Activated naive CD4-positive, alpha-beta T cell treated with anti-CD3 and anti-CD28 coated beads, Interleukin-2, amount 50 U/mL, for 72 hours (primary cell): ENCODE measurements at regions not wholly inside any gene's neighbourhood (a gene's known extent, or its start where the extent isn't known, plus 50 kb on each side); places are given as distances from the start of the nearest gene placed in this dataset.

ENCODE experiments used
- ATAC-seq, 2 donors: fragments of 150-1000 bp; cut with Tn5 transposase; 2 replicates each; pipeline ENCODE4 v1.10.0; 2021; ENCODE audit warnings: mild to moderate bottlenecking in 2 of 2, moderate library complexity in 2 of 2
- DNase-seq, 2 donors: peaks; one replicate each; pipeline ENCODE4 v3.0.0; 2021 to 2022; ENCODE audit warnings: low spot score in 2 of 2
- H3K27ac Mint-ChIP-seq, 2 donors: one replicate each; pipeline ENCODE4 v1.8.0; 2022; ENCODE audit warnings: mild to moderate bottlenecking in 2 of 2, mixed read lengths in 2 of 2
- H3K36me3 Mint-ChIP-seq, 2 donors: one replicate each; pipeline ENCODE4 v1.8.0; 2022; ENCODE audit warnings: mixed read lengths in 2 of 2
- H3K9me3 Mint-ChIP-seq, 2 donors: one replicate each; pipeline ENCODE4 v1.8.0; 2022; ENCODE audit warnings: mixed read lengths in 2 of 2

DNA sequence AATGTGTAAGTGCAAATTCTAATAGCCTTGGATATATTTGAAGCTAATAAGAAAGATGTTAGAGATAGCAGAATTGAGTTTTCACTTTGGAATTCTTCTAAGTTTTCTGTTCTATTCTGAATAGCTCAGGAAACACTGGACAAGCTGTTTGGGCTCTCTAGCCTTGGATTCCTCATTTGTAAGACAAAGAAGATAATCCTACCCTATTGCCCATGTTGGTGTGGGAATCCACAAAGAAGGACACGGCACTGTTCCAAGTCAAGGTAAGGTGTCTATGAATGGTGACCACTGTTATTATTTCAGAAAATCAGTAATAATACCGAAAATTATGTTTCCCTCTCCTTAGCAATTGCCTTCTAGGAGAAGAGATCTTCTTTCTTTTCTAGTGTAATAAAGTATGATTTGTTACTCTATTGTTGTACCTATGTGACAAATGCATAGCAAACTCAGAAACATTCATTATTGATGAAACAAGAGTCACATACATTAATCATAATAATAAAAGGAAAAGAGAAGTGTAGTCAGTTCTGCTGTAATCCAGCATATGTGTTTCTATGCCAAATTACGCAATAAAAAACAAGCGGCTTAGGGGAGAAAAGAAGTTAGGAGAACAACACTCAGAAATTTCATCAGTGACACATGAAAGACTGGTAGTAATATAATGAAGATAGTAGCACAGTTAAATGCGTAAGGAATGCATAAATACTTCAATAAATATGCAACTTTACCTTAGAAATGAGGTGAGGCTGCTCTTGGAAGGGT lies 1012.3 kb upstream of the PHF14 start:
- ATAC-seq (no peak), DNase-seq (no peak)
- H3K9me3 Mint-ChIP-seq, result peaks cover 0 to 4% of the 10 kb centered on the region in 2 donors
- H3K36me3 Mint-ChIP-seq, result no peaks in the 10 kb centered on the region
- H3K27ac Mint-ChIP-seq, result no peak overlapping the region

DNA sequence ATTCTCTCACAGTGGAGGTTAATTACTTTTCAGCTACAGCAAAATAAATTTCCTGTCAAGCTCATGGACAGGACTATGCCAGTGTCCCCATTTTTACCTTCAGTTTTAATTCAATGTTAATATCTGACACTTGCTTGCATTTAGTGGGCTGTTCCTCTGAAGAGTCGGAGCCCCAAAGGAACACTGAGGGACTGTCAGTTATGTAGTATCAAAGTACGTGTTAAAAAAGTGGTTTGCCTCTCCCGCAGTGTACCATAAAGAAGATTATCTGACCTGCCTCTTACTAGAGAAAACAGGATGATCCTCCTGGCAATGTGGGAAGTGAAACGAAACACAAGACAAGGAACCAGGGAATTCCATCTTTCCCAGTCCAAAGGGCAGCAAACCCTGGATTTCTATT lies 1010.9 kb upstream of the PHF14 start:
- peaks cover 0 to 4% of the 10 kb centered on the region in 2 donors for H3K9me3 Mint-ChIP-seq

DNA sequence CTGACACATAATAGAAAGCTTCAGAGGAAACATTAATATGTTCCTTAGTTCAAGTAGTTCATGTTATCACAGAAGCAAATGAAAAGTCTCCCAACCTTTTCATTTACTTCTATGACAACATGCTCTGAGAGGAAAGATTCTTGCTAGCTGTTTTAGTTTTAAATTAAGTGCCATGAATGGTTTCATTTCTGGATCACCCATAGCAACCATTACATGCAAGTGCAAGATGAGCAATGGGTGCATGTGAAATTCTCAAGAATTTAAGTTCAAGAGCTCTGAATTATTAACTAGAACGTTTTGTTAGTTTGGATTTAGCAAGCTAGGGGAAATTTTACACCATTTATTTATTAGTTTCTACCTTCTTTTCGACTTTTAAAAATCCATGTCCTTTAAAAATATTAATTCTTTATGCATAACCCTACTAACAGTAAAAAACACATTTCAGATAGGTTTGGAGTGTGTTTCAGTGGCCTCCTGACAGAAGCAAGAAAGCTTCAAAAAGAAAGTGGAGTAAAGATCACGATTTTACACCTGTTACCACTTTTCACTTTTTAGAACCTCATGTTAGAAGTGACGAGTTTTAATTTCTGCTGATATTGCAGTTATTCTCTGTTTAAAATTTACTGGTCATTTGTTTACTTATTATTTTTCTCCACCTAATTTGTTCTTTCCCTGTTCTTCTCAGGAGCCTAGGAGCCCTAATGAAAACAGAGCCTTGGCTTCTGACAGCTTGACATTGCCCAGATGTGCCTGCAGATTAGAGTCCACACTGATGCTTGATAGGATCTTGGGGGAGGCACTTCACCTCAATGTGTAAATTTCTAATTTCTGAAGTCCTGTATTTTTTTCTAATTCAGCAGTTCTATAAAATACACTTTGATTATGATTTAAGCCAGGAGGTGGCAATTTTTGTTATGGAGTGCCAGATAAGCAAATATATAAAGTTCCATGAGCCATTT lies 995.3 kb upstream of the PHF14 start:
- ATAC-seq, result no peak
- Mint-ChIP-seq H3K36me3 (no peaks in the 10 kb centered on the region), H3K9me3 (no peaks in the 10 kb centered on the region), H3K27ac (no peak overlapping the region)
- no peak for DNase-seq

More for the DNA sequence above, 1010.9 kb upstream of the PHF14 start:
- ATAC-seq, result no peak
- Mint-ChIP-seq H3K27ac (no peak overlapping the region), H3K36me3 (no peaks in the 10 kb centered on the region)
- DNase-seq, result no peak

DNA sequence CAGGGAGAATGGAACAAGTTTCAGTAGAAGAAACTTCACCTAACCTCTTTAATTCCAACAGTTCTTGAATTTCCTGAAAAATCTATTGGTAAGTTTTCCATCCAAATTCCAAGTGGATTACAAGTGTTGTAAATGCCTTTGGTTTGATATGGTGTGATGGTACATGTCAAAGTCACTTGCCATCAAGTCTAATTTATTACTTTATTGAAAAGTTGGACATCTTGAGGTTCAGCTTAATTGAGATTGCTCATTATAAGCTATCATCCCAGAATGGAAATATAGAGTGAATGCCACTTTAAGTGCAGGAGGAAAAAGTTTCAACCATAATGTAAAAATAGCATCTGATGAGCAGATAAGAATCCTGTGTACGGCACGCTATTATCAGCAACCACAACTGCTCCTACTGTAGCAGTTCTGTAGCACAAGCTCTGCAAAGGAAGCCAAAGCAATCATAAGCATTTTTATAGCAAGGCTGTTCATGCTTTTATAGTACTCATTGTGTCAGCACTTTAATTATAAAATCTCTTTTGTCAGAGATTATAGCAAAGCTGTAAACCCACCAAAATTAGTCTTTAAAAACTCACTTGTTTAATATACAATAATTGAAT lies 991.8 kb upstream of the PHF14 start:
- ATAC-seq (no peak), DNase-seq (no peak)
- Mint-ChIP-seq H3K9me3 (no peaks in the 10 kb centered on the region), H3K27ac (no peak overlapping the region), H3K36me3 (no peaks in the 10 kb centered on the region)

DNA sequence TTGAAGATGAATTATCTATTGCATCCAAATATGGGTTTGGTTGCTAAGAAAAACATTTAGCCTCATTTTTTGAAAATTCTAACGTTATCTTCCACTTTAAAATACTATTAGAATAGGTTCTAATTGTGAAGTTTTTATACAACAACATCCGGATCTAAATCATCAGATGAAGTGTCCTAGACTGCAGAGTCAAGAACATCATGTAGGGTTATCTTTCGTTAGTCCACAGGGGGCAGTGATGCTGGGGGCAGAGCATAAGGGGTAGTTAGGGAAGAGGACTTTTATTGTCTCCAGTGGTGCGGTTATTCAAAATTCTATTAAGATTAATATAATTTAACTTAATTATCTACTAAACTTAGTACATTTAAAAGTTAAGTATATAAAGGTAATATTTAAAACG lies 990.6 kb upstream of the PHF14 start:
- H3K9me3 Mint-ChIP-seq, result peaks cover 0 to 3% of the 10 kb centered on the region in 2 donors
- ATAC-seq (no peak), DNase-seq (no peak)
- H3K27ac Mint-ChIP-seq, result no peak overlapping the region
- no peaks in the 10 kb centered on the region for H3K36me3 Mint-ChIP-seq

DNA sequence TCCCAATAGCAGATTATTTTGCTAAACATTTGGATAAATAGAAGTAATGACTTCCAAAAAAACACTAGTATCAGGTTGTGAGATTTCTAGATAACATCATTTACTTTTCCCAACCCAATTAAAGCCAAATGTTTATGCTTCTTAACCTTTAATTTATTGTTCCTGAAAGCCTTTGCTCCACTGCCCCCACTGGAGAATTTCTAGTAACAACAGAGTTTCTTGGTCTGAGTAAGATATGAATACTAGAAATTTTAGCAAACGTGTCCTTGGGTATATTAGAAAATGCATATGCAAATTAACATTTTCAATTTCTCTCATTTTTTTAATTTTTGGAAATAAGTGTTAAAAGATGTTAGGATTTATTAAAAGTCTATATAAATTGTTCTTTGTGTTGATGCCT lies 958.0 kb upstream of the PHF14 start:
- Mint-ChIP-seq H3K36me3 (peaks cover 0 to 5% of the 10 kb centered on the region in 2 donors), H3K9me3 (peaks cover 3 to 13% of the 10 kb centered on the region in 2 donors), H3K27ac (no peak overlapping the region)
- ATAC-seq, result no peak
- no peak for DNase-seq

DNA sequence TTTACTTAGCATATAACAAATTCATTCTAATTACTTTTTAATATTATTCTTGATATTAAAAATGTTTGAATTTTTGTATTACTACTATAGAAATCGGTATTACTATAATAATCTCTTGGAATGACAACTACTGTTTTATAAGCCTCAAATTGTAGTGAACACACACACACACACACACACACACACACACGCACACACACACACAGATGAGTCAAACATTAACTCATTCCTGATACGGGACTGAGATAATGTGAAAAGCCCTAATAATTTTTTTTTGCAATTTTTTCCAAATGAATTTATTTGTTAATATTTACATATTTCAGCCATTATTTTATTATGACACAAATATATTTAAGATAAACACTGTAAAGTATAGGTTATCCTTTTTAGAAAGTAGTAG lies 951.2 kb upstream of the PHF14 start:
- Mint-ChIP-seq H3K27ac (no peak overlapping the region), H3K36me3 (no peaks in the 10 kb centered on the region), H3K9me3 (peaks cover 4 to 5% of the 10 kb centered on the region in 2 donors)
- DNase-seq (no peak), ATAC-seq (no peak)

DNA sequence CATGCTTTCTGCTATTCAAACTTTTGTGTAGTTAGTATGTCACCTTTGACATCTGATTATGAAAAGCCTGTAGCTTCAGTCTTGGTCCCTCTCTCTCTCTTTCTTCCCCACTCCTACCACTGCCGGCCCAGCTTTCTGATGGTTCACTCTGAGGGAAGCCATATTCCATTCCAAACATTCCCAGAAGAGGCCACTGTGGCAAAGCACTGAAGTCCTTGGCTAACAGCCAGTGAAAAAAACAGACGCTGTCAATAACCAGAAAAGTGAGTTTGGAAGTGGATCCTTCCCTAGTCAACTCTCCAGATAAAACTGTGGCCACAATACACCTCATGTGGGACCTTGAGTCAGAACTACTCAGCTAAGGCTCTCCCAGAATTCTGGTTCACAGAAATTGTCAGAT lies 950.7 kb upstream of the PHF14 start:
- Mint-ChIP-seq H3K9me3 (peaks cover 4 to 5% of the 10 kb centered on the region in 2 donors), H3K27ac (no peak overlapping the region), H3K36me3 (no peaks in the 10 kb centered on the region)
- ATAC-seq, result no peak
- DNase-seq, result no peak

DNA sequence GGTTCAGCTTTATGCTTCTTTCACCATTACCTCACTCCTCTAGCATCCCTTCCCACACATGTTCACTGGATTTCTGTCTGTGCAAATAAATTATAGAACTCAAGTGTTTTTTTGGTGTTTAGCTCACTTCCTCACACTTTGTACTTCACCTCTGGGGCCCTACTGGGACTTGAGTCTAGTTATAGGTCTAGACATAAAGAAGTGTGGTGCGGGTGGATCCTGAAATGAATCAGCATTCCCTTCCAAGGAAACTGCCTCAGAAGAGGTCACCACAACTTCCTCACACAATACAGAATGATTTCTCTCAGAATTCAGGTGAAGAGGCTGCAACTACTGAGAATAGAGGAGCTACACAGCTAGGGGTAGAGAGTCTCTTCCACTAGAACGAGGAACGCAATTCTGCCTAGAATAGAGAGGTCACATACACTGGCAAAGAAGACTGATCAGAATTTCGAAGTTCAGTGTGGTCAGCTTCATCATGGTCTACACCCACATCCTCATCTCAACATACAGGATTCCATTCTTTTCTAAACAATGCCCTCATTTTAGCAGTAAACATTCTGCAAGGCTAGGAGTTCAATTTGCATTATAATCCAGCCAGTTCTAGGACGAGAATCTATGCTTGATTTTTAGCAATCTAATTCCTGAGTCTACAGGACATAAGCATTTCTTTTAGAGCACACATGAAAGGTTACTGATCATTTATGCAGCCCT lies 938.7 kb upstream of the PHF14 start:
- Mint-ChIP-seq H3K36me3 (no peaks in the 10 kb centered on the region), H3K27ac (no peak overlapping the region), H3K9me3 (peaks cover 0 to 10% of the 10 kb centered on the region in 2 donors)
- DNase-seq, result no peak
- ATAC-seq, result no peak

DNA sequence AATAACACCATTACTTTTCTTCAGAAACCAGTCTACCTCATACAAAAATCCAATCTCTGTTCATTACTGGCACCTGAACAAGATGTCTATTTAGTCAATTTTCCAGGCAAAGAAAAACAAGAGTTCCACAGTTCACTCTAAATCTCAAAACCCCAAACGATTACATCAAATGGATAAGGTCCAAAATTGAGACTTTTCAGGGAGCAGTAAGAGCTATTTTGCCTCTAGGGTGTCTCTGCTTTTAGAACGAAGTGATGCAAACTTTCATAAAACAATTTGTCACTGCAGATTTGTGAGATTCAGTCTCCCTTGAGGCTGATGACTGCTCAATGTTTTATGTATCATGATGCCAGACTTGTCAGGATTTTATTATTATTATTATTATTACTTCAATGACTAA lies 937.0 kb upstream of the PHF14 start:
- H3K27ac Mint-ChIP-seq, result no peak overlapping the region
- DNase-seq (no peak), ATAC-seq (no peak)
- H3K36me3 Mint-ChIP-seq, result no peaks in the 10 kb centered on the region
- H3K9me3 Mint-ChIP-seq, result peaks cover 0 to 4% of the 10 kb centered on the region in 2 donors

- DNase-seq, result no peak
- Mint-ChIP-seq H3K9me3 (peaks cover 0 to 4% of the 10 kb centered on the region in 2 donors), H3K36me3 (no peaks in the 10 kb centered on the region), H3K27ac (no peak overlapping the region)
- no peak for ATAC-seq
Observed at GRCh38 chr7:10038351-10038750, 935.3 kb upstream of the PHF14 start.

GRCh38 chr7:10040674-10041073 lies 933.0 kb upstream of the PHF14 start:
- no peak overlapping the region for H3K27ac Mint-ChIP-seq
- ATAC-seq (no peak), DNase-seq (no peak)
- H3K9me3 Mint-ChIP-seq, result peaks cover 0 to 4% of the 10 kb centered on the region in 2 donors
- no peaks in the 10 kb centered on the region for H3K36me3 Mint-ChIP-seq

DNA sequence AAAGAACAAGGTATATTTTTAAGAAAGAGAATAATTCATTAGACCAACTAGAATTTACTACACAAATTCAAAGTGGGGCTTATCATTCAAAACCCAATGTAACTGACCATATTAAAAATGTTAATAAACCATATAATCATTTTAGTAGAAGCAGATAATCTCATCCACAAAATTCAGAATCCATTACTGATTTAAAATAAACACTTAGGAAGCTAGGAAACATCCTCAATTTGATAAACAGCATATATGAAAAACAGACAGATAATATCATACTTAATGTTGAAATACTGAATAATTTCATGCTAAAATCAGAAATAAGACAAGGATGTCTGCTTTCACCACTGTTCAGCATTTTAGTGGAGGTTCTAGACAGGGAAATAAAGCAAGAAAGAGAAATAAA lies 902.8 kb upstream of the PHF14 start:
- DNase-seq (no peak), ATAC-seq (no peak)
- Mint-ChIP-seq H3K36me3 (no peaks in the 10 kb centered on the region), H3K9me3 (peaks cover 0 to 5% of the 10 kb centered on the region in 2 donors), H3K27ac (no peak overlapping the region)

DNA sequence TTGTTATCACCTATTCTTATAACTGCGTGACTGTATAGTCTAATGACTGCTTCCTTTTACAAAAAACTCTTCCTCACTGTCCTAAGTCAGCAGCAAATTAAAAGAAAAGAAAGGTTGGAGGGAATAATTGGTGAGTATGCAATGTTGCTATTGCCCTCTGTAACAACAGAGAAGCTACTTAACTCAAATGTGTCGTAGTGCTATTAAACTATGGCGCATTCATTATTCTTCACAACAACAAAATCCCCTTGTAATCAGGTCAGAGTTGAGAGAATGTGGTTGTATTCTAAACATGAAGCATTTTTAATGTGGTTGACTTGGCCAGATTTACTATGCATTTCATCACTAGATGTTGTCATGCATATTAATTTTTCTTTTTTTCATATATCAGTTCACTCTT lies 897.8 kb upstream of the PHF14 start:
- H3K36me3 Mint-ChIP-seq, result no peaks in the 10 kb centered on the region
- no peak for DNase-seq
- peaks cover 0 to 7% of the 10 kb centered on the region in 2 donors for H3K9me3 Mint-ChIP-seq
- no peak for ATAC-seq
- no peak overlapping the region for H3K27ac Mint-ChIP-seq

GRCh38 chr7:10076660-10077300 lies 896.9 kb upstream of the PHF14 start:
- peaks cover 0 to 11% of the 10 kb centered on the region in 2 donors for H3K9me3 Mint-ChIP-seq
- no peaks in the 10 kb centered on the region for H3K36me3 Mint-ChIP-seq
- DNase-seq, result no peak
- no peak overlapping the region for H3K27ac Mint-ChIP-seq
- ATAC-seq, result no peak

GRCh38 chr7:10079572-10079971 lies 894.1 kb upstream of the PHF14 start:
- Mint-ChIP-seq H3K9me3 (peaks cover 0 to 11% of the 10 kb centered on the region in 2 donors), H3K27ac (no peak overlapping the region), H3K36me3 (no peaks in the 10 kb centered on the region)
- ATAC-seq (no peak), DNase-seq (no peak)
